ENCODE measurements at regions not wholly inside any gene's neighbourhood (a gene's known extent, or its start where the extent isn't known, plus 50 kb on each side); places are given as distances from the start of the nearest gene placed in this dataset.

DNA sequence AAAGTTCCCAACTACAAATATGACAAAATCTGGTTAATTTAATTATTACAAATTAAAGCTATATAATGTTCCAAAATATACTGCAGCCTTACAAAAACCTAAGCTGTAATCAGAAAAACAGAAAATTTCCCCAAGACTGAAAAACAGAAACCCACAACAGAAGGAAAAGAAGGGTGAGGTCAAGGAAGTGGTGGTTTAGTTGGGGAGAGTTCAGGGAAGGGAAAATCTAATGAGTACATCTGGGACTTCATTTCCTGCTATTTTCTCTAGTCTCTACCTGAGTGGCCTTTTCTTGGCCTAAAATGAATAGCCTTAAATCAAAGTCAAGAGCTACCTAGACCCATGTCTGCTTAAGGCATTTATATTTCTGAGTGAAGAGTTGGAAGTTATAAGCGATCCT lies 66.2 kb upstream of the BEND6 start:
- TF ChIP-seq, protein P1, sequence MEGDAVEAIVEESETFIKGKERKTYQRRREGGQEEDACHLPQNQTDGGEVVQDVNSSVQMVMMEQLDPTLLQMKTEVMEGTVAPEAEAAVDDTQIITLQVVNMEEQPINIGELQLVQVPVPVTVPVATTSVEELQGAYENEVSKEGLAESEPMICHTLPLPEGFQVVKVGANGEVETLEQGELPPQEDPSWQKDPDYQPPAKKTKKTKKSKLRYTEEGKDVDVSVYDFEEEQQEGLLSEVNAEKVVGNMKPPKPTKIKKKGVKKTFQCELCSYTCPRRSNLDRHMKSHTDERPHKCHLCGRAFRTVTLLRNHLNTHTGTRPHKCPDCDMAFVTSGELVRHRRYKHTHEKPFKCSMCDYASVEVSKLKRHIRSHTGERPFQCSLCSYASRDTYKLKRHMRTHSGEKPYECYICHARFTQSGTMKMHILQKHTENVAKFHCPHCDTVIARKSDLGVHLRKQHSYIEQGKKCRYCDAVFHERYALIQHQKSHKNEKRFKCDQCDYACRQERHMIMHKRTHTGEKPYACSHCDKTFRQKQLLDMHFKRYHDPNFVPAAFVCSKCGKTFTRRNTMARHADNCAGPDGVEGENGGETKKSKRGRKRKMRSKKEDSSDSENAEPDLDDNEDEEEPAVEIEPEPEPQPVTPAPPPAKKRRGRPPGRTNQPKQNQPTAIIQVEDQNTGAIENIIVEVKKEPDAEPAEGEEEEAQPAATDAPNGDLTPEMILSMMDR (IDR thresholded peaks at IDR 0.05; ENCODE audit: poor library complexity): no peak
- no peak for TF ChIP-seq EZH2 (IDR thresholded peaks at IDR 0.05; ENCODE audit: borderline replicate concordance)
